Brain pericyte (primary cell): ENCODE measurements at regions not wholly inside any gene's neighbourhood (a gene's known extent, or its start where the extent isn't known, plus 50 kb on each side); places are given as distances from the start of the nearest gene placed in this dataset.
"Not testable (repeated sequence)": the region's sequence is repeated elsewhere in the genome, so short reads cannot be mapped to it uniquely, and the experiment has no call there.

Source experiments
- DNase-seq: peaks from one replicate; pipeline ENCODE4 v3.0.0-alpha.2; 2012; ENCODE audit warnings: low read depth, low spot score

DNA sequence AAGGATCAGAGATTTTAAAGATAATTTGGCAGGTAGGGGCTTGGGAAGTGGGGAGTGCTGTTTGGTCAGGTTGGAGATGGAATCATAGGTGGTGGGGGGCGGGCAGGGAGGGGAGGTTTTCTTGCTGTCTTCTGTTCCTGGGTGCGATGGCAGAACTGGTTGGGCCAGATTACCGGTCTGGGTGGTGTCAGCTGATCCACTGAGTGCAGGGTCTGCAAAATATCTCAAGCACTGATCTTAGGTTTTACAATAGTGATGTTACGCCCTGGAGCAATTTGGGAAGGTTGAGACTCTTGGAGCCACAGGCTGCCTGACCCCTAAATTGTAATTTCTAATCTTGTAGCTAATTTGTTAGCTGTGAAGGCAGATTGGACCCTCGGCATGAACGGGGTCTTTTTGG, 78.0 kb upstream of the PARP8 start:
- not testable (repeated sequence) for DNase-seq

DNA sequence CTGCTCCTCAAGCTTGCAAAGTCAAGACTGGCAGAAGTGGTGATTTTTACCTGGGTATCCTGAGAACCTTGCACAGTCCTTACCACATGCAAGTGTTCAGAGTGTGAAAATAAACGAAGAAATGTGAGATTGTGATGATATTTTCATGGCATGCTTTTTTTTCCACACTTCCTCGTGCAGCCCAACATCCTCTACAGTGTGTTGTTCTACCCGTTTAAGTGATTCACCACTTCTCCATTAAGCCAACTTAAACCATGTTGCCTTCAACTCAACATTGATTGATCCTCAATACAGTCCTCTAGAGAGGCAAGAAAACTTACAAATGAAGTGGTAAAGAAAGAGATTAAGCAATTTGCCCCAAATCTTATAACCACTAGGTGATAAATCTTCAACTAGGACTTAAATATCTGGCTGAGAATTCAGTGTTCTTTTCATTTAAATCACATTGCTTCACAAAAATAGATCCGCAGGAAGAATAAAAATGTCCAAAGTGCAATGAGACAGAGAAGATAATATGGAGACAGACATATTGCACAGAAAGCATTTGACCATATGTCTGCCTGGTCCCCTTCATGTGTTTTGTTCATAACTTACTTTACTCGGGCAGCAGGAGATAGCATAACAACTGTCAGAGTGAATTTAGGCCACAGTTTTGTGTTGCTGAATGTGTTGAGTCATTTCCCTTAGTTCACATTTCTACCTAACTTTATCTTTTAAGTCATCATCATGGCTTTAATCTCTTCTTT, 75.8 kb upstream of the PARP8 start:
- not testable (repeated sequence) for DNase-seq

GRCh38 chr5:50591338-50591737, 75.1 kb upstream of the PARP8 start:
- DNase-seq = not testable (repeated sequence)

DNA sequence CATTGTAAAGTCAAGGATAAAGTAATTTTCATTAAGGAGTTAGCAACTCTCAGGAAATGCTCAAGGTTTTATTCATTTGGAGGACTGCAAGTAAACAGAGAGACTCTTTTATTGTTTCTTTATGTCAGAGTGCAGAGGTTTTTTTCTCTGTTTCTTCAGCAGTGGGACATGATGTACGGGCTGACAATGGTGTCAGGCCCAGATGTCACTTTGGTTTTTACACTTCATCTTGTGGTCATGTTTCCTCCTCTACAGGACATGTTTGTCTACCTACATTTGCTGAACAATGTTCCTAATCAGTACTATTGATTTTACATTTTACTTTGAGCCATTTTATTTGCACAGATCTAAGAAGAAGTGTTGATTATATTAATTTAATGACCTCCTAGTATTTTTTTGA, 72.8 kb upstream of the PARP8 start:
- DNase-seq = no peak

DNA sequence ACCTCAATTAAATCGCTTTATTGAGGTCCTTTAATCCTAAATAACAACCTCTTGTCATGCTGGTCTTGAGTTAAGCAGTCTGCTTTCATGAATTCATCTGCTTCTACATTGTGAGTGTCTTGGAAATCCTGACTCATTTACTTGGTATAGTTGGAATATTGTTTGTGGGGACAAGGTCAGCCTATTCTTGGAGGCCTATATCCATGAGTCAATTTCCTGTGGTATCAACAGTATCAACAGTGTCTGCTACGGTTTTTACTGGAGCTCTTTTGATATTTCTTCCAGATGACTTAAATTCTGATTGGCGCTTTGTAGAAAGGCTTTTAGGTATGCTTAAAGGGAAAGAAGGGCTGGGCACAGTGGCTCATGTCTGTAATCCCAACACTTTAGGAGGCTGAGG, 71.2 kb upstream of the PARP8 start:
- DNase-seq = peak; percentile 24

- DNase-seq = not testable (repeated sequence)
Observed at GRCh38 chr5:50601576-50601975, 64.9 kb upstream of the PARP8 start.

- DNase-seq = no peak
Observed at GRCh38 chr5:50606179-50606578, 60.3 kb upstream of the PARP8 start.

DNA sequence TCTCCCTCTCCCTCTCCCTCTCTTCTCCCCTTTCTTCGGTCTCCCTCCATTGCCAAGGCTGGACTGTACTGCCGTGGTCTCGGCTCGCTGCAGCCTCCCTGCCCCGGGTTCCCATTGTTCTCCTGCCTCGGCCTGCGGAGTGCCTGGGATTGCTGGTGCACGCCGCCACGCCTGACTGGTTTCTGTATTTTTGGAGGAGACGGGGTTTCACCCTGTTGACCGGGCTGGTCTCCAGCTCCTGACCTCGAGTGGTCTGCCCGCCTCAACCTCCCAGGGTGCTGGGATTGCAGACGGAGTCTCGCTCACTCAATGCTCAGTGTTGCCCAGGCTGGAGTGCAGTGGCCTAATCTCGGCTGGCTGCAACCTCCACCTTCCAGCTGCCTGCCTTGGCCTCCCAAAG, 59.0 kb upstream of the PARP8 start:
- not testable (repeated sequence) for DNase-seq

DNA sequence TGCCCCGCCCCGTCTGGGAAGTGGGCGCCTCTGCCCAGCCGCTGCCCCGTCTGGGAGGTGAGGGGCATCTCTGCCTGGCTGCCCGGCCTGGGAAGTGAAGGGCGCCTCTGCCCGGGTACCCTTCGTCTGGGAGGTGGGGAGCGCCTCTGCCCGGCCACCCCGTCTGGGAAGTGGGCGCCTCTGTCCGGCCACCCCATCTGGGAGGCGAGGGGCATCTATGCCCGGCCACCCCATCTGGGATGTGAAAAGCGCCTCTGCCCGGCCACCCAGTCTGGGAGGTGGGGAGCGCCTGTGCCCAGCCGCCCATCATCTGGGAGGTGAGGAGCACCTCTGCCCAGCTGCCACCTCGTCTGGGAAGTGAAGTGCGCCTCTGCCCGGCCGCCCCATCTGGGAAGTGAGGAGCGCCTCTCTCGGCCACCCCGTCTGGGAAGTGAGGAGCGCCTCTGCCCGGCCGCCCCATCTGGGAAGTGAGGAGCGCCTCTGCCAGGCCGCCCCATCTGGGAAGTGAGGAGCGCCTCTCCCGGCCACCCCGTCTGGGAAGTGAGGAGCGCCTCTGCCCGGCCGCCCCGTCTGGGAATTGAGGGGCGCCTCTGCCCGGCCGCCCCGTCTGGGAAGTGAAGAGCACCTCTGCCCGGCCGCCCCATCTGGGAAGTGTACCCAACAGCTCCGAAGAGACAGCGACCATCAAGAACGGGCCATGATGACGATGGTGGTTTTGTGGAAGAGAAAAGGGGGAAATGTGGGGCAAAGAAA, 58.3 kb upstream of the PARP8 start:
- DNase-seq = not testable (repeated sequence)

DNA sequence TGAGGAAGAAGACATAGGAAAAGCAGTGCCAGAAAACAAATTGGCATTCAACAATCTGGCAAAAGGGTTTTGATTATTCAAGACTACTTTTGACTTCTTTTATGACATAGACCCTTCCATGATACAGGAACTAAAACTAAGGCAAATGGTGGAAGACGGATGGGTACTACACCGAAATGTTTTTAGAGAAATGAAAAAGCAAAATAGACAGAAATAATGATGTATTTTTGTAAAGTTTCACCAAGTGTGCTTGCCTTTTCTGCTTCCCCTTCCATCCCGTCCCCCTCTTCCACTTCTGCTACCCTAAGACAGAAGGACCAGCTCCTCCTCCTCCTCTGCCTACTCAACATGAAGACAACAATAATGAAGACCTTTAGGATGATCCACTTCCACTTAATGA, 53.4 kb upstream of the PARP8 start:
- DNase-seq = not testable (repeated sequence)
